HepG2 (cell line): ENCODE measurements at regions not wholly inside any gene's neighbourhood (a gene's known extent, or its start where the extent isn't known, plus 50 kb on each side); places are given as distances from the start of the nearest gene placed in this dataset.
A peak's percentile ranks its signal among the peaks of the same experiment; 100 is the strongest.

Experiments
- ATAC-seq: fragments of 200-7000 bp; cut with Tn5 transposase; 3 replicates; pipeline ENCODE4 v1.9.1; 2020; ENCODE audit warnings: mild to moderate bottlenecking, moderate library complexity
- BruUV-seq: library from RNA; stranded (reverse); fragments of 400-500 nt; replicated peaks from 2 replicates; lab custom pipeline; 2021; lab: Mats Ljungman, UMichigan
- CTCF ChIA-PET: fragments of 300-600 bp; formaldehyde crosslinking; extraction: SDS; loops from one replicate; lab custom pipeline; 2021; ENCODE audit warnings: low total read pairs, inconsistent platforms, low intra/inter-chr PET ratio; lab: Yijun Ruan, JAX
- POLR2A ChIA-PET: fragments of 350-600 bp; sonication (Branson Sonifier 250); formaldehyde crosslinking; loops from one replicate; lab custom pipeline; 2020; ENCODE audit warnings: antibody characterized with exemption, inconsistent platforms; lab: Yijun Ruan, JAX
- DNase-seq: peaks from one replicate; pipeline ENCODE4 v3.0.0-alpha.2; 2015; ENCODE audit warnings: low spot score
- FAIRE-seq: peaks from 3 replicates; lab custom pipeline; 2011; peaks lifted over from hg19 to GRCh38; lab: Jason Lieb, UNC
- H2AFZ ChIP-seq: one replicate; pipeline ENCODE4 v1.6.1; 2011; ENCODE audit warnings: low read length, inconsistent platforms
- H3K27ac ChIP-seq: fragments of 300-600 bp; 3 replicates; pipeline ENCODE4 v1.8.0; 2011; ENCODE audit warnings: mixed run types, mild to moderate bottlenecking, mixed read lengths, low read length, inconsistent platforms; ENCODE audit not compliant: insufficient read depth; ENCODE audit errors: extremely low read length
- H3K27me3 ChIP-seq, 2 experiments: fragments of 200-600 bp in 1 of 2; 2 replicates in 1 of 2; 3 replicates in 1 of 2; pipeline versions ENCODE4 v1.6.0 to v1.8.0; 2011; ENCODE audit warnings: low read length in 2 of 2, mild to moderate bottlenecking in 2 of 2, moderate library complexity in 2 of 2, inconsistent platforms in 1 of 2; ENCODE audit not compliant: insufficient read depth in 2 of 2, control insufficient read depth in 1 of 2
- H3K36me3 ChIP-seq, 2 experiments: fragments of 200-600 bp in 1 of 2; replicated peaks in 1 of 2; 2 replicates in 1 of 2; 3 replicates in 1 of 2; pipeline versions ENCODE4 v1.5.1 to v1.8.0; 2011; ENCODE audit warnings: low read length in 2 of 2, inconsistent platforms in 1 of 2; ENCODE audit not compliant: insufficient read depth in 2 of 2, control insufficient read depth in 1 of 2
- H3K4me1 ChIP-seq: 2 replicates; pipeline ENCODE4 v1.5.1; 2012; ENCODE audit warnings: low read length, inconsistent platforms; ENCODE audit not compliant: insufficient read depth
- H3K4me2 ChIP-seq: 2 replicates; pipeline ENCODE4 v1.6.0; 2011; ENCODE audit warnings: low read depth, low read length, inconsistent platforms
- H3K4me3 ChIP-seq, 3 experiments: fragments of 200-600 bp in 1 of 3; sonication (generic), shearing (Covaris generic) in 1 of 3; replicated peaks in 1 of 3; 2 replicates each; pipeline ENCODE4 v1.5.1; 2011 to 2016; ENCODE audit warnings: low read length in 3 of 3, inconsistent platforms in 2 of 3, low read depth in 2 of 3, mild to moderate bottlenecking in 2 of 3, control low read depth in 1 of 3, mixed read lengths in 1 of 3; ENCODE audit not compliant: insufficient read depth in 1 of 3
- H3K79me2 ChIP-seq: one replicate; pipeline ENCODE4 v1.6.1; 2011; ENCODE audit warnings: low read length, inconsistent platforms; ENCODE audit not compliant: insufficient read depth
- H3K9ac ChIP-seq: 2 replicates; pipeline ENCODE4 v1.6.0; 2011; ENCODE audit warnings: mild to moderate bottlenecking, low read depth, low read length, inconsistent platforms; ENCODE audit not compliant: insufficient read depth
- H3K9me3 ChIP-seq: 2 replicates; pipeline ENCODE4 v1.5.1; 2012; ENCODE audit warnings: mild to moderate bottlenecking, low read length
- H4K20me1 ChIP-seq: 2 replicates; pipeline ENCODE4 v1.6.0; 2011; ENCODE audit warnings: inconsistent platforms, mild to moderate bottlenecking, low read length, moderate library complexity; ENCODE audit not compliant: insufficient read depth
- IRX3 ChIP-seq: sonication (generic); formaldehyde crosslinking; IDR thresholded peaks from 2 replicates; pipeline ENCODE4 v1.8.1; 2023; ENCODE audit warnings: mild to moderate bottlenecking, low read depth, missing genetic modification reagents, borderline replicate concordance
- KDM1A ChIP-seq: IDR thresholded peaks from 2 replicates; pipeline ENCODE4 v1.6.1; 2016; ENCODE audit warnings: missing compliant biosample characterization
- KMT2A ChIP-seq: sonication (generic); formaldehyde crosslinking; IDR thresholded peaks from 2 replicates; pipeline ENCODE4 v1.4.0; 2020; ENCODE audit warnings: missing genetic modification reagents
- MTA1 ChIP-seq: sonication (generic); formaldehyde crosslinking; IDR thresholded peaks from 2 replicates; pipeline ENCODE4 v1.4.0; 2020; ENCODE audit warnings: missing genetic modification reagents, mild to moderate bottlenecking, borderline replicate concordance
- PBX2 ChIP-seq: IDR thresholded peaks from 2 replicates; pipeline ENCODE4 v1.6.1; 2016; ENCODE audit warnings: control low read depth
- PRPF4 ChIP-seq: fragments of 200-400 bp; formaldehyde crosslinking; IDR thresholded peaks from 2 replicates; pipeline ENCODE4 v1.6.1; 2016; ENCODE audit warnings: low read length, low read depth; ENCODE audit not compliant: poor library complexity, severe bottlenecking
- TARDBP ChIP-seq: sonication (generic); formaldehyde crosslinking; IDR thresholded peaks from 2 replicates; pipeline ENCODE4 v1.8.0; 2022; ENCODE audit warnings: mild to moderate bottlenecking, missing genetic modification reagents
- ZBTB34 ChIP-seq: sonication (generic); formaldehyde crosslinking; IDR thresholded peaks from 2 replicates; pipeline ENCODE4 v1.8.0; 2022; ENCODE audit warnings: mild to moderate bottlenecking, missing genetic modification reagents
- ZNF263 ChIP-seq: sonication (generic); formaldehyde crosslinking; IDR thresholded peaks from 2 replicates; pipeline ENCODE4 v1.4.0; 2020; ENCODE audit warnings: missing genetic modification reagents
- ZNF501 ChIP-seq: sonication (generic); formaldehyde crosslinking; IDR thresholded peaks from 2 replicates; pipeline ENCODE4 v1.5.1; 2020; ENCODE audit warnings: mild to moderate bottlenecking, moderate library complexity, missing genetic modification reagents
- ZNF704 ChIP-seq: sonication (generic); formaldehyde crosslinking; IDR thresholded peaks from 2 replicates; pipeline ENCODE4 v1.8.1; 2023; ENCODE audit warnings: mild to moderate bottlenecking, inconsistent platforms, moderate library complexity, missing genetic modification reagents, borderline replicate concordance
- WGBS: methylation state at CpG from one replicate; pipeline ENCODE4 v1.1.6; 2017; ENCODE audit warnings: low lambda C conversion rate; 5-methylcytosine and 5-hydroxymethylcytosine counted together
- in situ Hi-C: cut with HindIII; loops from 2 replicates; pipeline ENCODE4 v1.10.0; 2017; ENCODE audit warnings: low pct_unique_long_range_greater_than_20kb; ENCODE audit not compliant: extremely low pct_ligation_motif_present
- intact Hi-C: fragments of 100-400 bp; cut with micrococcal nuclease; formaldehyde crosslinking; loops from one replicate; pipeline ENCODE4 v1.10.0; 2022; ENCODE audit not compliant: unreplicated experiment
- TF ChIP-seq, protein P1 (sequence below): sonication (generic); formaldehyde crosslinking; IDR thresholded peaks from 2 replicates; pipeline ENCODE4 v1.4.0; 2020; ENCODE audit warnings: missing genetic modification reagents, borderline replicate concordance
- TF ChIP-seq, protein P2 (sequence below): sonication (generic); formaldehyde crosslinking; IDR thresholded peaks from 2 replicates; pipeline ENCODE4 v1.5.0; 2020; ENCODE audit warnings: mild to moderate bottlenecking, missing genetic modification reagents, borderline replicate concordance
- TF ChIP-seq, protein P3 (sequence below): sonication (generic); IDR thresholded peaks from 2 replicates; pipeline ENCODE4 v1.6.1; 2016; ENCODE audit warnings: low read depth, borderline replicate concordance

DNA sequence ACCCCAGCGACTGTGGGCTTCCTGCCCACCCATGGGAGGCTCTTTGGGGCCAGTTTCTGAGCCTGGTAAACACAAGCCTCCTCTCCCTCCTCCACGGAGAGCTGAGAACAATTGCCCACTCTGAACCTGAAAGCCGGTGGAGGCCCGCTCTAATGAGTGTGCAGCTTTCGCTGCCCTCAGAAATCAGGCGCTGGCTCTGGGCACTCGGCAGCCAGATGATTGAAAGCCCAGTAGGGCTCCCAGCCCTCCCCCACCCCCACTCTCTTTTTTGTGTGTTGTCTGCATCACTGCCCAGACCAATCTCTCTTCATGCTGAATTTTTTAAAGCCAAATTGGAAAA, 438.9 kb downstream of the RPS24 start:
- no peaks in the 10 kb centered on the region for H3K9me3 ChIP-seq
- peak; percentile 69 for ATAC-seq
- CTCF ChIA-PET, result no interaction called here
- POLR2A ChIA-PET, result interaction anchor here (0.9 to 3.4 kb wide), 7 partner anchors 12 to 117 kb away, joined by 3 to 25 read pairs (median 4); no protein-coding TSS in a partner anchor
- H3K27me3 ChIP-seq, result no peaks in the 10 kb centered on the region
- H3K4me2 ChIP-seq, result peak overlapping the region; percentile 82
- in situ Hi-C loops, result no loop called here
- H2AFZ ChIP-seq, result peak overlapping the region; percentile 57
- H3K79me2 ChIP-seq, result no peaks in the 10 kb centered on the region
- peak overlapping the region; percentile 27 to 60 (median 37); a peak in 5 of 6 replicates for H3K4me3 ChIP-seq
- H3K27ac ChIP-seq, result peak overlapping the region; percentile 92
- 7% methylated on average over 5 of the region's 7 CpGs for WGBS
- FAIRE-seq, result no peak
- TSS peak; percentile 77 for BruUV-seq
- intact Hi-C loops, result loop anchor here (1.0 kb wide), 1 partner anchor 34 kb away; no protein-coding TSS in a partner anchor
- H3K36me3 ChIP-seq, result no peaks in the 10 kb centered on the region
- no peaks in the 10 kb centered on the region for H4K20me1 ChIP-seq
- DNase-seq, result no peak
- H3K9ac ChIP-seq, result peak overlapping the region; percentile 75
- H3K4me1 ChIP-seq, result peaks cover 67% of the 10 kb centered on the region
- TF ChIP-seq MTA1 (CRISPR knock-in tag), result no peak
- no peak for TF ChIP-seq ZNF704
- no peak for TF ChIP-seq PBX2
- no peak for TF ChIP-seq TARDBP (CRISPR knock-in tag)
- no peak; the same call in 1 of the 2 replicates for TF ChIP-seq ZNF263
- no peak for TF ChIP-seq ZBTB34 (CRISPR knock-in tag)
- 0 out of 2 replicates have a peak, but pooled peaks have one; percentile 38 for TF ChIP-seq ZNF501 (CRISPR knock-in tag)
- no peak for TF ChIP-seq PRPF4
- TF ChIP-seq, protein P1, sequence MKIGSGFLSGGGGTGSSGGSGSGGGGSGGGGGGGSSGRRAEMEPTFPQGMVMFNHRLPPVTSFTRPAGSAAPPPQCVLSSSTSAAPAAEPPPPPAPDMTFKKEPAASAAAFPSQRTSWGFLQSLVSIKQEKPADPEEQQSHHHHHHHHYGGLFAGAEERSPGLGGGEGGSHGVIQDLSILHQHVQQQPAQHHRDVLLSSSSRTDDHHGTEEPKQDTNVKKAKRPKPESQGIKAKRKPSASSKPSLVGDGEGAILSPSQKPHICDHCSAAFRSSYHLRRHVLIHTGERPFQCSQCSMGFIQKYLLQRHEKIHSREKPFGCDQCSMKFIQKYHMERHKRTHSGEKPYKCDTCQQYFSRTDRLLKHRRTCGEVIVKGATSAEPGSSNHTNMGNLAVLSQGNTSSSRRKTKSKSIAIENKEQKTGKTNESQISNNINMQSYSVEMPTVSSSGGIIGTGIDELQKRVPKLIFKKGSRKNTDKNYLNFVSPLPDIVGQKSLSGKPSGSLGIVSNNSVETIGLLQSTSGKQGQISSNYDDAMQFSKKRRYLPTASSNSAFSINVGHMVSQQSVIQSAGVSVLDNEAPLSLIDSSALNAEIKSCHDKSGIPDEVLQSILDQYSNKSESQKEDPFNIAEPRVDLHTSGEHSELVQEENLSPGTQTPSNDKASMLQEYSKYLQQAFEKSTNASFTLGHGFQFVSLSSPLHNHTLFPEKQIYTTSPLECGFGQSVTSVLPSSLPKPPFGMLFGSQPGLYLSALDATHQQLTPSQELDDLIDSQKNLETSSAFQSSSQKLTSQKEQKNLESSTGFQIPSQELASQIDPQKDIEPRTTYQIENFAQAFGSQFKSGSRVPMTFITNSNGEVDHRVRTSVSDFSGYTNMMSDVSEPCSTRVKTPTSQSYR (CRISPR knock-in tag), result 0 out of 2 replicates have a peak, but pooled peaks have one; percentile 16
- TF ChIP-seq KDM1A (CRISPR knock-in tag), result no peak
- TF ChIP-seq, protein P2, sequence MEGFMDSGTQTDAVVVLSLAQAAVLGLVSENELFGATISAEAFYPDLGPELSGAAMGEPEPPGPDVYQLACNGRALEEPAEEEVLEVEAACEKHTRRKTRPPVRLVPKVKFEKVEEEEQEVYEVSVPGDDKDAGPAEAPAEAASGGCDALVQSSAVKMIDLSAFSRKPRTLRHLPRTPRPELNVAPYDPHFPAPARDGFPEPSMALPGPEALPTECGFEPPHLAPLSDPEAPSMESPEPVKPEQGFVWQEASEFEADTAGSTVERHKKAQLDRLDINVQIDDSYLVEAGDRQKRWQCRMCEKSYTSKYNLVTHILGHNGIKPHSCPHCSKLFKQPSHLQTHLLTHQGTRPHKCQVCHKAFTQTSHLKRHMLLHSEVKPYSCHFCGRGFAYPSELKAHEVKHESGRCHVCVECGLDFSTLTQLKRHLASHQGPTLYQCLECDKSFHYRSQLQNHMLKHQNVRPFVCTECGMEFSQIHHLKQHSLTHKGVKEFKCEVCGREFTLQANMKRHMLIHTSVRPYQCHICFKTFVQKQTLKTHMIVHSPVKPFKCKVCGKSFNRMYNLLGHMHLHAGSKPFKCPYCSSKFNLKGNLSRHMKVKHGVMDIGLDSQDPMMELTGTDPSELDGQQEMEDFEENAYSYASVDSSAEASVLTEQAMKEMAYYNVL, result no peak
- TF ChIP-seq KMT2A (CRISPR knock-in tag), result no peak
- no peak for TF ChIP-seq IRX3
- TF ChIP-seq, protein P3, sequence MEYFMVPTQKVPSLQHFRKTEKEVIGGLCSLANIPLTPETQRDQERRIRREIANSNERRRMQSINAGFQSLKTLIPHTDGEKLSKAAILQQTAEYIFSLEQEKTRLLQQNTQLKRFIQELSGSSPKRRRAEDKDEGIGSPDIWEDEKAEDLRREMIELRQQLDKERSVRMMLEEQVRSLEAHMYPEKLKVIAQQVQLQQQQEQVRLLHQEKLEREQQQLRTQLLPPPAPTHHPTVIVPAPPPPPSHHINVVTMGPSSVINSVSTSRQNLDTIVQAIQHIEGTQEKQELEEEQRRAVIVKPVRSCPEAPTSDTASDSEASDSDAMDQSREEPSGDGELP, result no peak
